NCI-H2196 (cell line): ENCODE measurements at regions not wholly inside any gene's neighbourhood (a gene's known extent, or its start where the extent isn't known, plus 50 kb on each side); places are given as distances from the start of the nearest gene placed in this dataset.
"Not testable (repeated sequence)": the region's sequence is repeated elsewhere in the genome, so short reads cannot be mapped to it uniquely, and the experiment has no call there.

Experiments used
- DNase-seq: peaks from one replicate; lab custom pipeline; 2025; ENCODE audit not compliant: unreplicated experiment; lab: John Stamatoyannopoulos, UW

GRCh38 chr20:10109641-10110040 is 74.9 kb downstream of the ANKEF1 start:
- no peak for DNase-seq

- DNase-seq, result no peak
These were observed 75.4 kb downstream of the ANKEF1 start for GRCh38 chr20:10110151-10110550.

GRCh38 chr20:10111139-10111958 is 76.6 kb downstream of the ANKEF1 start:
- DNase-seq, result peak; percentile 84

GRCh38 chr20:10111959-10112250 is 77.1 kb downstream of the ANKEF1 start:
- DNase-seq, result no peak

GRCh38 chr20:10113746-10114145 is 79.0 kb downstream of the ANKEF1 start:
- no peak for DNase-seq

- DNase-seq, result no peak
These were observed 79.8 kb downstream of the ANKEF1 start for GRCh38 chr20:10114598-10114997.

GRCh38 chr20:10115021-10115420 is 80.2 kb downstream of the ANKEF1 start:
- DNase-seq, result no peak

GRCh38 chr20:10119336-10119735 is 84.5 kb downstream of the ANKEF1 start:
- DNase-seq, result no peak

GRCh38 chr20:10124883-10125282 is 90.1 kb downstream of the ANKEF1 start:
- DNase-seq, result not testable (repeated sequence)

- no peak for DNase-seq
These were observed 91.0 kb downstream of the ANKEF1 start for GRCh38 chr20:10125757-10126156.

GRCh38 chr20:10129749-10130148 is 88.9 kb upstream of the SNAP25 start:
- DNase-seq, result no peak

- DNase-seq, result peak; percentile 72
These were observed 86.8 kb upstream of the SNAP25 start for GRCh38 chr20:10131732-10132345.

- no peak for DNase-seq
These were observed 86.2 kb upstream of the SNAP25 start for GRCh38 chr20:10132387-10132786.

GRCh38 chr20:10133532-10133931 is 85.1 kb upstream of the SNAP25 start:
- no peak for DNase-seq

- no peak for DNase-seq
These were observed 84.5 kb upstream of the SNAP25 start for GRCh38 chr20:10134176-10134575.

GRCh38 chr20:10135438-10135837 is 83.2 kb upstream of the SNAP25 start:
- DNase-seq, result no peak

- DNase-seq, result no peak
These were observed 81.6 kb upstream of the SNAP25 start for GRCh38 chr20:10137032-10137431.

- no peak for DNase-seq
These were observed 81.1 kb upstream of the SNAP25 start for GRCh38 chr20:10137533-10137932.

GRCh38 chr20:10157549-10157948 is 61.1 kb upstream of the SNAP25 start:
- no peak for DNase-seq

- DNase-seq, result no peak
These were observed 51.6 kb upstream of the SNAP25 start for GRCh38 chr20:10167040-10167439.

GRCh38 chr20:10167594-10167993 is 51.0 kb upstream of the SNAP25 start:
- no peak for DNase-seq
